H1 (cell line): ENCODE measurements at regions not wholly inside any gene's neighbourhood (a gene's known extent, or its start where the extent isn't known, plus 50 kb on each side); places are given as distances from the start of the nearest gene placed in this dataset.

Experiments used
- CTCF ChIA-PET: fragments of 300-600 bp; sonication (Branson Sonifier 250); formaldehyde crosslinking; loops from one replicate; lab custom pipeline; 2021; ENCODE audit not compliant: partially characterized antibody; lab: Charles Lee
- POLR2A ChIA-PET: fragments of 300-600 bp; sonication (Branson Sonifier 250); formaldehyde crosslinking; loops from one replicate; lab custom pipeline; 2021; ENCODE audit warnings: inconsistent platforms; ENCODE audit not compliant: partially characterized antibody; lab: Charles Lee
- DNase-seq, 2 experiments: peaks; one replicate each; pipeline versions ENCODE4 v3.0.0 to v3.0.0-alpha.2; 2010 to 2022; ENCODE audit warnings: low spot score in 2 of 2, low read depth in 1 of 2, mixed read lengths in 1 of 2
- FAIRE-seq: peaks from 2 replicates; lab custom pipeline; 2011; peaks lifted over from hg19 to GRCh38; lab: Jason Lieb, UNC
- H2AFZ ChIP-seq: 2 replicates; pipeline ENCODE4 v1.8.1; 2012; ENCODE audit warnings: low read length, inconsistent platforms
- H2AK5ac ChIP-seq: 2 replicates; pipeline ENCODE4 v1.6.1; 2013; ENCODE audit warnings: low read depth, low read length
- H2BK120ac ChIP-seq: replicated peaks from 2 replicates; pipeline ENCODE3; 2013; ENCODE audit warnings: low read depth, low read length, inconsistent platforms
- H2BK12ac ChIP-seq: 2 replicates; pipeline ENCODE4 v1.6.1; 2013; ENCODE audit warnings: low read depth, low read length
- H2BK15ac ChIP-seq: 2 replicates; pipeline ENCODE4 v1.6.1; 2013; ENCODE audit warnings: low read length
- H2BK20ac ChIP-seq: 2 replicates; pipeline ENCODE4 v1.6.1; 2013; ENCODE audit warnings: low read length
- H2BK5ac ChIP-seq: 2 replicates; pipeline ENCODE4 v1.6.1; 2013; ENCODE audit warnings: low read depth, low read length
- H3K14ac ChIP-seq: 2 replicates; pipeline ENCODE4 v1.6.1; 2013; ENCODE audit warnings: inconsistent platforms; ENCODE audit not compliant: insufficient read length
- H3K18ac ChIP-seq: 2 replicates; pipeline ENCODE4 v1.6.1; 2013; ENCODE audit warnings: low read length; ENCODE audit errors: extremely low read depth
- H3K23ac ChIP-seq: 2 replicates; pipeline ENCODE4 v1.6.1; 2013; ENCODE audit warnings: inconsistent platforms; ENCODE audit not compliant: insufficient read length
- H3K23me2 ChIP-seq: 2 replicates; pipeline ENCODE4 v1.6.1; 2013; ENCODE audit warnings: low read depth, low read length
- H3K27ac ChIP-seq: 2 replicates; pipeline ENCODE4 v1.6.1; 2011; ENCODE audit warnings: low read depth, low read length, inconsistent platforms
- H3K27me3 ChIP-seq, 4 experiments: replicated peaks in 1 of 4; 1 replicate in 1 of 4; 2 replicates in 3 of 4; pipeline versions ENCODE4 v1.6.1 to v1.8.1; 2011 to 2013; ENCODE audit warnings: low read length in 3 of 4, mild to moderate bottlenecking in 3 of 4, inconsistent platforms in 2 of 4, mixed read lengths in 2 of 4, moderate library complexity in 1 of 4; ENCODE audit not compliant: control insufficient read depth in 3 of 4, insufficient read depth in 3 of 4; ENCODE audit errors: extremely low read depth in 1 of 4
- H3K36me3 ChIP-seq, 4 experiments: 2 replicates each; pipeline versions ENCODE4 v1.6.1 to v1.8.1; 2011 to 2013; ENCODE audit warnings: mild to moderate bottlenecking in 4 of 4, low read length in 3 of 4, moderate library complexity in 2 of 4, control low read depth in 1 of 4, inconsistent platforms in 1 of 4; ENCODE audit not compliant: insufficient read depth in 4 of 4, control insufficient read depth in 2 of 4
- H3K4ac ChIP-seq: replicated peaks from 2 replicates; pipeline ENCODE3; 2013; ENCODE audit warnings: low read length, low read depth, mixed read lengths, inconsistent platforms; ENCODE audit not compliant: insufficient read length
- H3K4me1 ChIP-seq, 4 experiments: replicated peaks in 1 of 4; 1 replicate in 1 of 4; 2 replicates in 3 of 4; pipeline versions ENCODE4 v1.6.1 to v1.8.1; 2011 to 2013; ENCODE audit warnings: low read length in 3 of 4, inconsistent platforms in 2 of 4, mixed read lengths in 1 of 4; ENCODE audit not compliant: insufficient read depth in 4 of 4, control insufficient read depth in 3 of 4
- H3K4me2 ChIP-seq, 2 experiments: 2 replicates each; pipeline versions ENCODE4 v1.6.1 to v1.8.1; 2011 to 2013; ENCODE audit warnings: low read depth in 2 of 2, low read length in 2 of 2, control low read depth in 1 of 2, inconsistent platforms in 1 of 2, mild to moderate bottlenecking in 1 of 2; ENCODE audit not compliant: insufficient read depth in 1 of 2
- H3K4me3 ChIP-seq, 4 experiments: fragments of 200-600, 300-600 bp in 1 of 4; sonication (generic), shearing (Covaris generic), sonication (Bioruptor Twin) in 1 of 4; 2 replicates each; pipeline versions ENCODE4 v1.5.1 to v1.8.1; 2011 to 2016; ENCODE audit warnings: low read length in 4 of 4, low read depth in 3 of 4, control low read depth in 2 of 4, inconsistent platforms in 2 of 4, mild to moderate bottlenecking in 2 of 4, mixed read lengths in 1 of 4, moderate library complexity in 1 of 4; ENCODE audit not compliant: insufficient read depth in 2 of 4; ENCODE audit errors: extremely low read depth in 1 of 4
- H3K56ac ChIP-seq: replicated peaks from 2 replicates; pipeline ENCODE3; 2013; ENCODE audit warnings: low read depth, mild to moderate bottlenecking, mixed read lengths, low read length, inconsistent platforms; ENCODE audit not compliant: insufficient read length
- H3K79me1 ChIP-seq: 2 replicates; pipeline ENCODE4 v1.6.1; 2013; ENCODE audit warnings: low read depth, low read length, control low read depth
- H3K79me2 ChIP-seq, 2 experiments: 2 replicates each; pipeline versions ENCODE4 v1.6.1 to v1.8.1; 2012 to 2013; ENCODE audit warnings: low read length in 2 of 2, mild to moderate bottlenecking in 2 of 2, inconsistent platforms in 1 of 2; ENCODE audit not compliant: insufficient read depth in 2 of 2, control insufficient read depth in 1 of 2
- H3K9ac ChIP-seq, 4 experiments: replicated peaks in 1 of 4; 1 replicate in 1 of 4; 2 replicates in 3 of 4; pipeline versions ENCODE4 v1.6.1 to v1.8.1; 2011 to 2013; ENCODE audit warnings: low read depth in 3 of 4, low read length in 3 of 4, control low read depth in 2 of 4, mild to moderate bottlenecking in 2 of 4, moderate library complexity in 2 of 4, inconsistent platforms in 1 of 4; ENCODE audit errors: extremely low read depth in 1 of 4
- H3K9me3 ChIP-seq, 2 experiments: 2 replicates each; pipeline versions ENCODE4 v1.6.1 to v1.8.1; 2012 to 2013; ENCODE audit warnings: mild to moderate bottlenecking in 2 of 2, moderate library complexity in 2 of 2, control low read depth in 1 of 2, inconsistent platforms in 1 of 2, low read depth in 1 of 2, low read length in 1 of 2, mixed read lengths in 1 of 2; ENCODE audit not compliant: insufficient read depth in 2 of 2
- H4K20me1 ChIP-seq, 2 experiments: replicated peaks in 1 of 2; 2 replicates each; pipeline versions ENCODE3 to v1.8.1; 2011 to 2013; ENCODE audit warnings: inconsistent platforms in 2 of 2, low read length in 2 of 2, mild to moderate bottlenecking in 1 of 2; ENCODE audit not compliant: insufficient read depth in 2 of 2, control insufficient read depth in 1 of 2
- H4K5ac ChIP-seq: 2 replicates; pipeline ENCODE4 v1.6.1; 2013; ENCODE audit warnings: low read length, low read depth, mixed read lengths, inconsistent platforms; ENCODE audit not compliant: insufficient read length
- H4K8ac ChIP-seq: 2 replicates; pipeline ENCODE4 v1.8.0; 2013; ENCODE audit warnings: mild to moderate bottlenecking, moderate library complexity, low read length, inconsistent platforms; ENCODE audit not compliant: insufficient read depth; ENCODE audit errors: extremely low read depth
- H4K91ac ChIP-seq: replicated peaks from 2 replicates; pipeline ENCODE3; 2013; ENCODE audit warnings: low read length, mixed read lengths, inconsistent platforms; ENCODE audit not compliant: insufficient read length
- EZH2 ChIP-seq: fragments of 200-600 bp; sonication (generic); IDR thresholded peaks from 2 replicates; pipeline ENCODE4 v1.7.1; 2012; ENCODE audit warnings: low read depth, mild to moderate bottlenecking, moderate library complexity, low read length, inconsistent platforms; ENCODE audit not compliant: severe bottlenecking
- MAX ChIP-seq: IDR thresholded peaks from 2 replicates; pipeline ENCODE4 v1.6.1; 2012; ENCODE audit warnings: inconsistent platforms
- RFX5 ChIP-seq: IDR thresholded peaks from 2 replicates; pipeline ENCODE4 v1.6.1; 2011; ENCODE audit warnings: low read depth, low read length, improper control_type of control experiment, borderline replicate concordance
- SAP30 ChIP-seq: fragments of 300-600 bp; sonication (generic); IDR thresholded peaks from 2 replicates; pipeline ENCODE4 v1.7.1; 2012; ENCODE audit warnings: low read length, moderate library complexity, mild to moderate bottlenecking, inconsistent platforms; ENCODE audit not compliant: insufficient read depth, insufficient replicate concordance
- TEAD4 ChIP-seq: IDR thresholded peaks from 2 replicates; pipeline ENCODE4 v1.6.1; 2012; ENCODE audit warnings: low read depth, low read length, inconsistent platforms, mixed read lengths
- WGBS, 2 experiments: shearing (Covaris generic) in 1 of 2; methylation state at CpG; one replicate each; pipeline versions ENCODE4 v1.1.6 to v1.1.7; 2013 to 2015; ENCODE audit warnings: low lambda C conversion rate in 2 of 2, mixed read lengths in 2 of 2, inconsistent platforms in 1 of 2, low coverage in 1 of 2, missing lambda C conversion rate in 1 of 2; ENCODE audit not compliant: insufficient replicate concordance in 2 of 2, insufficient coverage in 1 of 2, insufficient read length in 1 of 2; ENCODE audit errors: extremely low coverage in 1 of 2, missing lambda C conversion rate in 1 of 2; 5-methylcytosine and 5-hydroxymethylcytosine counted together
- TF ChIP-seq, protein P1 (sequence below): IDR thresholded peaks from 2 replicates; pipeline ENCODE4 v1.6.1; 2012; ENCODE audit warnings: inconsistent platforms

DNA sequence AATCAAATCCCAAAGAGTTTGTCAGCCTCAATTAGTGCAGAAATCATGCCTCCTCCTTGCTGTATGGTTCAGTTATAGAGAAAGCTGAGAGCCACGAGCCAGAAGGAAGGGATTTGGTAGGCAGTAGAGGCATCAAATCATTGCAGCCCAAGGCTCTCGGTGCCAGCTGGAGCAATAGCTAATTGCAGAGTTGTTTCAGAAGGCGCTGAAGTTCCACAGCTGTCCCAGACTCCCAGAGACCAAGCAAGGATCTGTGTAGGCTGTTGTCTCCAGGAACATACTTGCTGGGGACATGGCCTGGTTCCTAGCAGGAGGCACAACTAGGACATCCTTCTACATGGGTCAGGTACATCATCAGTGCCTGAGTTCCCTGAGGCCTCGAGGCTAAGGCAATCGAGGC lies 80.4 kb upstream of the WSCD2 start:
- Histone ChIP-seq H3K56ac (no peak overlapping the region), H2AFZ (no peak overlapping the region; the same call in 1 of the 2 replicates), H3K27ac (no peak overlapping the region), H3K9ac (no peak overlapping the region), H3K23ac (no peak overlapping the region), H4K5ac (no peak overlapping the region), H2BK20ac (no peak overlapping the region), H3K14ac (no peak overlapping the region), H2BK15ac (0 out of 2 replicates have a peak overlapping the region, but pooled peaks have one; percentile 18)
- ChIA-PET CTCF (interaction anchor here (0.7 to 3.1 kb wide), 7 partner anchors 15 to 189 kb away, joined by 3 to 11 read pairs (median 5); no protein-coding TSS in a partner anchor), POLR2A (no interaction called here)
- 91% methylated on average over 5 of the region's 5 CpGs; no CpG with 5 or more reads in 1 of the 2 experiments for WGBS, 2 experiments
- TF ChIP-seq SAP30, result no peak
- no peak for TF ChIP-seq RFX5
- no peak for TF ChIP-seq MAX
- no peak for TF ChIP-seq EZH2
- TF ChIP-seq, protein P1, sequence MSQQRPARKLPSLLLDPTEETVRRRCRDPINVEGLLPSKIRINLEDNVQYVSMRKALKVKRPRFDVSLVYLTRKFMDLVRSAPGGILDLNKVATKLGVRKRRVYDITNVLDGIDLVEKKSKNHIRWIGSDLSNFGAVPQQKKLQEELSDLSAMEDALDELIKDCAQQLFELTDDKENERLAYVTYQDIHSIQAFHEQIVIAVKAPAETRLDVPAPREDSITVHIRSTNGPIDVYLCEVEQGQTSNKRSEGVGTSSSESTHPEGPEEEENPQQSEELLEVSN, result no peak
- TF ChIP-seq TEAD4, result no peak
- TF ChIP-seq, all 59 proteins: peak for 0
- Histone ChIP-seq H2BK5ac (no peak overlapping the region), H2BK12ac (no peak overlapping the region), H4K91ac (no peak overlapping the region), H3K79me2 (no peaks in the 10 kb centered on the region), H3K4me2 (no peak overlapping the region), H4K8ac (no peak overlapping the region), H2BK120ac (no peak overlapping the region), H3K23me2 (no peaks in the 10 kb centered on the region; the same call in 1 of the 2 replicates), H3K4me3 (no peak overlapping the region), H4K20me1 (no peaks in the 10 kb centered on the region), H3K9me3 (no peaks in the 10 kb centered on the region), H3K36me3 (no peaks in the 10 kb centered on the region), H3K18ac (no peak overlapping the region), H2AK5ac (no peak overlapping the region), H3K4me1 (no peaks in the 10 kb centered on the region), H3K4ac (no peak overlapping the region), H3K79me1 (no peaks in the 10 kb centered on the region), H3K27me3 (0 out of 7 replicates have a peak, but pooled peaks cover 0 to 2% (median 0%) of the 10 kb centered on the region in 4 experiments)
- DNase-seq, result no peak
- FAIRE-seq, result no peak
